ENCODE measurements at regions not wholly inside any gene's neighbourhood (a gene's known extent, or its start where the extent isn't known, plus 50 kb on each side); places are given as distances from the start of the nearest gene placed in this dataset.

DNA sequence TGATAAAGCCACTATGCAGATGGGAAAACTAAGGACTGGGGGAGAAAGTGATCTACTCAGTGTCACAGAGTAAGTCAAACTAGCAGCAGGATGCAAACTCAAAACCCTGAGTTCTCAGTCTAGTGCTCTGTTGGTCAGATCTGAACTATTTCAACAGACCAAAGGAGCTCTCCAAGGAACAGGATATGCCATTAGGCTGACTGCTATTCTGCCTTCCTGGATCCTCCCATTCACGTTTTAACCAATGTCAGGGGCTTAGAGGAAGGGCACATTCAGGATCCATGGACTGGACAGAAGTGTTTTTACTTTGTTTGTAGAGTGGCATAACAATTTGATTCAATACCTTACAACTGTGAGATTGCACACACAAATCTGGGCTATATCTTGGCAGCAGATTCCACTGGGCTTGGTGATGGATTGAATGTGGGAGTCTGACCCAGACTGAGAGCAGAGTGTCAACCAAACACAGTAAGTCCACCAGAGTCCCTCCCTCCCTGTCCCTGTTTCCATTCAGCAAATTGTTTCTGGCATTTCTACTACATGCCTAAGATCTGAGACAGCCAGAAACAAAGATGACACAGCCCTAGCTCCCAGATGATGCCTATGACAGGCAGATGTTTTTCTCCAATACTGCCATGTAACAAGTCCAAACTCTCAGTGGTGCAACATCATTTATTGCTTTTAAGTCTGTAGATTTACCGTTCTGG is 337.8 kb upstream of the CDH5 start:
- TF ChIP-seq, protein P1, sequence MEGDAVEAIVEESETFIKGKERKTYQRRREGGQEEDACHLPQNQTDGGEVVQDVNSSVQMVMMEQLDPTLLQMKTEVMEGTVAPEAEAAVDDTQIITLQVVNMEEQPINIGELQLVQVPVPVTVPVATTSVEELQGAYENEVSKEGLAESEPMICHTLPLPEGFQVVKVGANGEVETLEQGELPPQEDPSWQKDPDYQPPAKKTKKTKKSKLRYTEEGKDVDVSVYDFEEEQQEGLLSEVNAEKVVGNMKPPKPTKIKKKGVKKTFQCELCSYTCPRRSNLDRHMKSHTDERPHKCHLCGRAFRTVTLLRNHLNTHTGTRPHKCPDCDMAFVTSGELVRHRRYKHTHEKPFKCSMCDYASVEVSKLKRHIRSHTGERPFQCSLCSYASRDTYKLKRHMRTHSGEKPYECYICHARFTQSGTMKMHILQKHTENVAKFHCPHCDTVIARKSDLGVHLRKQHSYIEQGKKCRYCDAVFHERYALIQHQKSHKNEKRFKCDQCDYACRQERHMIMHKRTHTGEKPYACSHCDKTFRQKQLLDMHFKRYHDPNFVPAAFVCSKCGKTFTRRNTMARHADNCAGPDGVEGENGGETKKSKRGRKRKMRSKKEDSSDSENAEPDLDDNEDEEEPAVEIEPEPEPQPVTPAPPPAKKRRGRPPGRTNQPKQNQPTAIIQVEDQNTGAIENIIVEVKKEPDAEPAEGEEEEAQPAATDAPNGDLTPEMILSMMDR (conservative IDR thresholded peaks at IDR 0.05 in 1 of 2, IDR thresholded peaks at IDR 0.05 in 1 of 2; ENCODE audit: low read depth in 1 of 2, low read length in 2 of 2), result no peak
- no peak for TF ChIP-seq EZH2 (IDR thresholded peaks at IDR 0.05; ENCODE audit: low read length, missing control alignments)
